GM23248 (cell line): ENCODE measurements at regions not wholly inside any gene's neighbourhood (a gene's known extent, or its start where the extent isn't known, plus 50 kb on each side); places are given as distances from the start of the nearest gene placed in this dataset.

Experiments
- DNase-seq: peaks from one replicate; pipeline ENCODE4 v3.0.0-alpha.2; 2015
- H2AFZ ChIP-seq: fragments of 200-600 bp; sonication (generic); 2 replicates; pipeline ENCODE4 v1.6.1; 2016; ENCODE audit warnings: antibody characterized with exemption
- H3F3A ChIP-seq: fragments of 200-600 bp; sonication (generic); 2 replicates; pipeline ENCODE4 v1.6.1; 2016; ENCODE audit warnings: mild to moderate bottlenecking, antibody characterized with exemption, mixed run types; ENCODE audit not compliant: insufficient read depth
- H3K27ac ChIP-seq: fragments of 200-600 bp; sonication (generic); 2 replicates; pipeline ENCODE4 v1.5.1; 2016; ENCODE audit warnings: mild to moderate bottlenecking
- H3K27me3 ChIP-seq: fragments of 200-600 bp; sonication (generic); replicated peaks from 2 replicates; pipeline ENCODE4 v1.6.1; 2016; ENCODE audit warnings: mild to moderate bottlenecking; ENCODE audit not compliant: insufficient read depth
- H3K36me3 ChIP-seq: fragments of 200-600 bp; sonication (generic); 2 replicates; pipeline ENCODE4 v1.6.1; 2016; ENCODE audit warnings: low read depth, mild to moderate bottlenecking
- H3K4me1 ChIP-seq: fragments of 200-600 bp; sonication (generic); 2 replicates; pipeline ENCODE4 v1.6.1; 2016; ENCODE audit warnings: mild to moderate bottlenecking; ENCODE audit not compliant: insufficient read depth
- H3K4me2 ChIP-seq: fragments of 200-600 bp; sonication (generic); one replicate; pipeline ENCODE4 v1.6.1; 2016; ENCODE audit warnings: mild to moderate bottlenecking; ENCODE audit not compliant: unreplicated experiment
- H3K4me3 ChIP-seq: fragments of 200-600 bp; sonication (generic); 2 replicates; pipeline ENCODE4 v1.5.1; 2016; ENCODE audit warnings: mild to moderate bottlenecking
- H3K79me2 ChIP-seq: fragments of 200-600 bp; sonication (generic); 2 replicates; pipeline ENCODE4 v1.6.1; 2016; ENCODE audit warnings: mild to moderate bottlenecking; ENCODE audit not compliant: insufficient read depth
- H3K9ac ChIP-seq: fragments of 200-600 bp; sonication (generic); 2 replicates; pipeline ENCODE4 v1.6.1; 2016; ENCODE audit warnings: mild to moderate bottlenecking
- H3K9me2 ChIP-seq: fragments of 200-600 bp; sonication (generic); 2 replicates; pipeline ENCODE4 v1.6.1; 2016; ENCODE audit warnings: mixed run types, mild to moderate bottlenecking, moderate library complexity; ENCODE audit not compliant: insufficient read depth
- H3K9me3 ChIP-seq: fragments of 200-600 bp; sonication (generic); one replicate; pipeline ENCODE4 v1.6.1; 2017; ENCODE audit warnings: low read depth
- H4K20me1 ChIP-seq: fragments of 200-600 bp; sonication (generic); 2 replicates; pipeline ENCODE4 v1.6.0; 2016; ENCODE audit not compliant: insufficient read depth
- EZH2 ChIP-seq: fragments of 200-600 bp; sonication (generic); IDR thresholded peaks from 2 replicates; pipeline ENCODE4 v1.6.1; 2018; ENCODE audit warnings: antibody characterized with exemption, mild to moderate bottlenecking; ENCODE audit not compliant: insufficient read depth, poor library complexity, severe bottlenecking
- EZH2phosphoT487 ChIP-seq: fragments of 200-600 bp; sonication (generic); IDR thresholded peaks from 2 replicates; pipeline ENCODE4 v1.6.1; 2018; ENCODE audit warnings: antibody characterized with exemption, moderate library complexity, mild to moderate bottlenecking, low read depth; ENCODE audit not compliant: insufficient read depth
- WGBS, 2 experiments: methylation state at CpG; one replicate each; pipeline ENCODE4 v1.1.6; 2015 to 2017; ENCODE audit warnings: low lambda C conversion rate in 2 of 2, low coverage in 1 of 2; ENCODE audit errors: missing lambda C conversion rate in 2 of 2; 5-methylcytosine and 5-hydroxymethylcytosine counted together
- in situ Hi-C: fragments of 300-500 bp; cut with MboI; formaldehyde crosslinking; loops from 2 replicates; pipeline ENCODE4 v1.15.0; 2020

DNA sequence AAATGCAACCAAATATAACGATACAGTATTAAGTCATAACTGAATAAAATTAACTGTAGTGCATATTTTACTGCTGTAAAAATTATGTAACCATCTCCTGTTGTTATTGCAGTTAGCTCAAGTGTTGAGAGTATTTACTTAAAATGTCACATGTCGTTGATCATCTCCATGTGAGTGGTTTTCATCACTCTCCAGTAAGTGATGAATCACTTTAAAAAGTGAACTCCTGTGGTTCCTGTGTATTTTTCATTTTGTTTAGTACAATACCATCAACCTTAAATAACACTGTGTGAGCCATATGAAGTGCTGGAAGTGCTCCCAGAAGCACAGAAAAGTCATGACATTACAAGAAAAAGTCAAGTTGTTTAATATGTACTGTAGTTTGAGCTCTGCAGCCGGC, 104.7 kb upstream of the SLCO1B1 start:
- Histone ChIP-seq H3K27me3 (no peaks in the 10 kb centered on the region), H3K9ac (no peak overlapping the region), H4K20me1 (no peaks in the 10 kb centered on the region), H3K9me2 (no peaks in the 10 kb centered on the region), H3K9me3 (no peaks in the 10 kb centered on the region), H3K36me3 (no peaks in the 10 kb centered on the region), H3K4me3 (no peak overlapping the region), H3K4me1 (no peaks in the 10 kb centered on the region), H3F3A (no peaks in the 10 kb centered on the region), H3K79me2 (no peaks in the 10 kb centered on the region), H3K4me2 (no peak overlapping the region), H3K27ac (no peak overlapping the region), H2AFZ (no peak overlapping the region)
- WGBS, 2 experiments: 7 to 9% methylated on average over 3 of the region's 3 CpGs
- in situ Hi-C loops: no loop called here
- TF ChIP-seq EZH2phosphoT487: no peak
- no peak for TF ChIP-seq EZH2
- DNase-seq: no peak

DNA sequence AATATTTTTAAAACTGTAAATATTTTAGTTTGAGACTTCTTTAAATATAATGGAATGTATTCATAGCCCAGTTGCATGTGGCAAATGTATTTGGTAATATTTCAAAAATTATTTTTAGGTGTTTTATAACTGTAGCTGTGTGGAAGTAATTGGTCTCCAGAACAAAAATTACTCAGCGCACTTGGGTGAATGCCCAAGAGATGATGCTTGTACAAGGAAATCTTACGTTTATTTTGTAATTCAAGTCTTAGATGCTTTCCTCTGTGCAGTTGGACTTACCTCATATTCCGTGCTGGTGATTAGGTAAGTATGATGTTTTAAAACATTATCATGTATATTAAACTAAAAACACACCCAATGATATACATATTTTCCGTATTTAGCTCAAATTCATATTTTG, 76.7 kb upstream of the SLCO1B1 start:
- Histone ChIP-seq H3K9ac (no peak overlapping the region), H3K9me2 (no peaks in the 10 kb centered on the region), H4K20me1 (no peaks in the 10 kb centered on the region), H3K4me2 (no peak overlapping the region), H3K79me2 (no peaks in the 10 kb centered on the region), H2AFZ (no peak overlapping the region), H3K4me1 (no peaks in the 10 kb centered on the region), H3K27ac (no peak overlapping the region), H3K36me3 (no peaks in the 10 kb centered on the region), H3K4me3 (no peak overlapping the region), H3K9me3 (no peaks in the 10 kb centered on the region), H3F3A (no peaks in the 10 kb centered on the region), H3K27me3 (no peaks in the 10 kb centered on the region)
- peak; percentile 3 for DNase-seq
- TF ChIP-seq EZH2 (no peak), EZH2phosphoT487 (no peak)
- in situ Hi-C loops: no loop called here
- 26 to 29% methylated on average over 4 of the region's 4 CpGs for WGBS, 2 experiments

DNA sequence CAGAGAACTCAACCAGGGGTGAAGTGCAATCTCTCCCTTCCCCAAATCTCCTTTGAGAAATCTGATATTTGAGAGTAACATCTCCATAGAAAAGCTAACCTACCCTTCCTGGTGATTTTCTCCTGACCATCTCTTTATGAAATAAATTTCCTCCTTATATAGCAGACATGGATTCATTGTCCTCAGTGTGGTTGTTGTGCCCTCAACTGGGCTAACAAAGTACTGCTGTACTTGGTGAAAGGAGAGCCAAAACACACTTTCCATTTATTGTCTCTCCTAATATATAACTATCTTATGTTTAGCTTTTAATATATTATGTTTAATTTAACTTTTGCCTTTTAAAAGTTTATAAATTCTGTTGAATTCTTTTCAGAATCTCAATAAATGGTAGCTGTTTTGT, 65.1 kb upstream of the SLCO1B1 start:
- Histone ChIP-seq H3K79me2 (no peaks in the 10 kb centered on the region), H3K4me3 (no peak overlapping the region), H3K27ac (no peak overlapping the region), H2AFZ (no peak overlapping the region), H3K9ac (no peak overlapping the region), H3K9me3 (peaks cover 2% of the 10 kb centered on the region), H3K27me3 (no peaks in the 10 kb centered on the region), H3K36me3 (0 out of 2 replicates have a peak, but pooled peaks cover under 1% of the 10 kb centered on the region), H3K4me2 (no peak overlapping the region), H4K20me1 (no peaks in the 10 kb centered on the region), H3K9me2 (no peaks in the 10 kb centered on the region), H3F3A (no peaks in the 10 kb centered on the region), H3K4me1 (no peaks in the 10 kb centered on the region)
- TF ChIP-seq EZH2: no peak
- no peak for TF ChIP-seq EZH2phosphoT487
- DNase-seq: peak; percentile 2
- in situ Hi-C loops: no loop called here

DNA sequence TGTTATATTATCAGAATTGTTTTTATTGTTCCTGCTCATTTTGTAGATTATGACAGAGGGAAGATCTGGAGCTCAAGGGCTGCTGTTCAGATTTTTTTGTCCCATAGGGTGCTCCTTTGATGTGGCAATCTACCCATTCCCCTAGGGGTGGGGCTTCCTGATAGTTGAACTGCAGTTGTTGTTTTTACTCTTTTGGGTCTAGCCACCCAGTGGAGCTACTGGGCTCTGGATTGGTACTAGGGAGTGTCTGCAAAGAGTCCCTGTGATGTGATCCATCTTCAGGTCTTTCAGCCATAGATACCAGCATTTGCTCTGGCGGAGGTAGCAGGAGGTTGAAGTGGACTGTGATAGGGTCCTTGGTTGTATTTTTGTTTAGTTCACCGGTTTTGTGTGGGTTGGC, 57.9 kb upstream of the SLCO1B1 start:
- no peaks in the 10 kb centered on the region for H4K20me1 ChIP-seq
- H2AFZ ChIP-seq: no peak overlapping the region
- DNase-seq: no peak
- no peaks in the 10 kb centered on the region for H3K9me3 ChIP-seq
- no peaks in the 10 kb centered on the region for H3K79me2 ChIP-seq
- H3K4me1 ChIP-seq: no peaks in the 10 kb centered on the region
- 44 to 47% methylated on average over 2 of the region's 2 CpGs for WGBS, 2 experiments
- H3K9ac ChIP-seq: no peak overlapping the region
- TF ChIP-seq EZH2phosphoT487: no peak
- no peaks in the 10 kb centered on the region for H3K36me3 ChIP-seq
- H3K27me3 ChIP-seq: no peaks in the 10 kb centered on the region
- no peak overlapping the region for H3K27ac ChIP-seq
- H3F3A ChIP-seq: no peaks in the 10 kb centered on the region
- no peak overlapping the region for H3K4me3 ChIP-seq
- H3K9me2 ChIP-seq: no peaks in the 10 kb centered on the region
- H3K4me2 ChIP-seq: no peak overlapping the region
- in situ Hi-C loops: no loop called here

DNA sequence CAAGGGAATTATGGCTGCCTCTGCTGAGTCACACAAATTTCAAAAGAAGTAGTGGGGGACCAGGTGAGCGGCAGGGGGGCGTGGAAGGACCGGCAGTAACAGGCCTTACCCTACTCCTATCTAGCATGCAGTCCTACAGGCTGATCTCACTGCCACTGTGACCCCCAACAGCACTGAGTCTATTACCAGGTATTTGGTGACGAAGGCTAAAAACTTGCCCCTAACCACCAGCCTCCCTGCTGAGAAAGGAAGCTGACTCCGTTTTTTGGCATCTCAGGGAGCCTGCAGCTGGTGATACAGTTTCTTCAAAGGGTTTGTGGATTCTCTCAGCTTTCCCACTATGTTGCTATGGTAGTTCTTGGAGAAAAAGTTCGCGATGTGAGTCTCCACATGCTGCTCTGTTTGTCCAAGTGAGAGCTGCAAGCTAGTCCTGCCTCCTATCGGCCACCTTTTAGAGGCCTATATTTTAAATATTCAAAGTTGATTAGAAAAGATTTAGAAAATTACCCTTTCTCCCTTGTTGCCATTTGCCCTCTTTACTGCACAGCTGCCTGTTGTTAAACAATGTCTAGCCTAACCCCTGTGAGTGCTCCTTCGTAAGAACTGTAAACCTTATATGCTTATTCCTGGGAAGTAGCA, 57.1 kb upstream of the SLCO1B1 start:
- in situ Hi-C loops: no loop called here
- no peak overlapping the region for H3K4me2 ChIP-seq
- H3F3A ChIP-seq: no peaks in the 10 kb centered on the region
- WGBS, 2 experiments: 33 to 41% methylated on average over 9 of the region's 9 CpGs
- DNase-seq: peak; percentile 46
- H3K4me1 ChIP-seq: no peaks in the 10 kb centered on the region
- H2AFZ ChIP-seq: no peak overlapping the region
- TF ChIP-seq EZH2 (no peak), EZH2phosphoT487 (no peak)
- no peaks in the 10 kb centered on the region for H3K36me3 ChIP-seq
- H3K4me3 ChIP-seq: no peak overlapping the region
- no peaks in the 10 kb centered on the region for H3K27me3 ChIP-seq
- no peaks in the 10 kb centered on the region for H3K9me2 ChIP-seq
- H3K27ac ChIP-seq: no peak overlapping the region
- H4K20me1 ChIP-seq: no peaks in the 10 kb centered on the region
- H3K79me2 ChIP-seq: no peaks in the 10 kb centered on the region
- H3K9ac ChIP-seq: no peak overlapping the region
- H3K9me3 ChIP-seq: no peaks in the 10 kb centered on the region
